ENCODE measurements at regions not wholly inside any gene's neighbourhood (a gene's known extent, or its start where the extent isn't known, plus 50 kb on each side); places are given as distances from the start of the nearest gene placed in this dataset.

DNA sequence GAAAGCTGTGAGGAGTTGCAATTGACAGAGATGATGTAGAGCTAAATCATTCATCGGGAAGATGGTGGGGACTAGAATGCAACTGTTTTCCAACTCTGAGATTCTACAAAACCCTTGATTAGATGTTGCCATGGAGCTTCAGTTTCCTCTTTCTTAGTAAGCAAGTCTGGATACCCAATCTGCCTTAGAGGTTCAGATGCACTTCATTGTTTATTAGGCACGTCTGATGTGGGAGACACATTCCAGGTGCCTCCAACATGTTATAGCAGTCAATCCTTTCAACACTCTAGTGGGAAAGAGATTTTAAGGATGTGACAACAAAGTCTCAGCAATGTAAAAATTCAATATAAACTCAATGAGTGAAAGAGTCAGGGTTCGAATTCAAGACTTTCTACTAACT is 291.3 kb upstream of the PHYHIPL start:
- DNase-seq: no peak

DNA sequence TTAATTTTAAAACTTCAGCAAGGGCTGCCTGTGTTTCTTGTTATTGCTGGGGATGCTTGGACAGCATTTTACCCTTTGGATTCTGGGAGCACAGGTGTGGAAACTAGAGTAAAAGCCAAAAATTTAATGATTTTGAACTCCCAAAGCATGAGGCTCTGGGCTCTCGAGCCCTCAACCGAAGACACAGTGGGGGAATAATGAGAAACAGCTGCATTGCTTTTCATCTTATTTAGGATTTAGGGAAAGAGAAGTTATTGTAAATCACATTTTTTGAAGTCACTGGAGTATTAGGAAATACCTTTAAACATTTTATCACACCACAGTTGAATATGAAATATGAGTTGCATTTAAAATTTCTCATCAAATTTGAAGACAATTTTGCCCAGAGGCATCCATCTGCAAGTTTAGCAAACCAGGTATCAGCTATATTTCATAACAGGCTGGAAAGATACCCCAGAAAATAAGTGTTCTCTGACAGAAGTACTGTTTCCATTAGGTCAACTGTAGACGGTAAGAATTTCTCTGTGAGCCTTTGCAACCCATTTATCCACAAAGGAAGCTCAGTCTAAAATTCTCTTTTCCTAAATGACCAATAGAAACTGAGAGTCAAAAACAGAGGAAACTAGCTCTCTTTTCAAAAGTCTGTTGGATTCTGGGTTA is 290.6 kb upstream of the PHYHIPL start:
- DNase-seq: no peak

DNA sequence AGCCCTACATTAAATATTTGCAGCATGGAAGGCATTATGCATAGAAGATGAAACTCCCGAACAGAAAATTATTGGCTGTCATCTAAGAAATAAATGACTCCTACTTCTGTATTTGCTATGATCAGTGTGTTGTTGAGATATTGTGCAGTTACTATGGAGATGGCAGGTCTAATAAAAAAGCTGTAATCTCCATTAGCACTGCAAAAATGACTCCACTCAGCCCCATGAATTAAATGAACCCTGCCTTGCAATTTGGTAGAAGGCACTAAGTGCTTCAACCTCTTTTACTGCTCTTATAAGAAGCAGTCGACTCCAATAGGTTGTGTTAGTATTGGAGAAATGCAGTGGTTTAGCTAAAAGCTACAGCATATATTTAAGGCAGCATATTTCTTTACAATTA is 290.0 kb upstream of the PHYHIPL start:
- DNase-seq: no peak

DNA sequence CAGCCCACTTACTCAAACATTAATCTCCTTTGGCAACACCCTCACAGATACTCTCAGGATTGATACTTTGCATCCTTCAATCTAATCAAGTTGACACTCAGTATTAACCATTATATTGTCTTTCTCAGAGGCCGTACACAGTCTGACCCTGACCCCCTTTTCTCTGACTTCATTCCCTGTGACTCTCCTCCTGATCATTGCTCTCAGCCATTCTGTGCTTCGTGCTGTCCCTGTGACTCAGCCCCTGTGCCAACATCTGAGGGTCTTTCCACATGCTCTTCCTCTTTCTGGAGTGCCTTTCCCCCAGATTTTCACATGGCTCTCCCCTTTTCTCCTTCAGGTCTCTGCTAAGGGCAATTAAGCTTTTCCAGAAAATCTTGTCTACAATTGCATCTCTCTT is 289.0 kb upstream of the PHYHIPL start:
- DNase-seq: no peak

DNA sequence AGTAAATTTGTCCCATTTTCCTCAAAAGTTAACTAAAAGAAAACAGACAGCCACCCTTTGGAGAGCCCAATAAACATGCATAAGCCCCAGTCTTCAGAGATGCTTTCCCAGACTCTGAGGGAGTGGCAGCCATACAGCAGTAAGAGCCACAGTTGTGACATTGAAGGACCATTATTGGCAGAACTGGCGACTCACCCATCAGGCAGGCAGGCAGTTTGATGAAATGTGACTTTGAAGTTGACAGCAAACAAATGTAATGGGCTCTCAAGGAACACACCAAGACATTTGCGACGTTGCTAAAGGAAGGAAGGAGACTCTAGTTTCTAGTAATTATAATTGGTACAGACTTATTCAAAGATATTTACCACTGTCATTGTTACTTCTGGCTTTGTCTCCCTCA is 287.5 kb upstream of the PHYHIPL start:
- DNase-seq: no peak

DNA sequence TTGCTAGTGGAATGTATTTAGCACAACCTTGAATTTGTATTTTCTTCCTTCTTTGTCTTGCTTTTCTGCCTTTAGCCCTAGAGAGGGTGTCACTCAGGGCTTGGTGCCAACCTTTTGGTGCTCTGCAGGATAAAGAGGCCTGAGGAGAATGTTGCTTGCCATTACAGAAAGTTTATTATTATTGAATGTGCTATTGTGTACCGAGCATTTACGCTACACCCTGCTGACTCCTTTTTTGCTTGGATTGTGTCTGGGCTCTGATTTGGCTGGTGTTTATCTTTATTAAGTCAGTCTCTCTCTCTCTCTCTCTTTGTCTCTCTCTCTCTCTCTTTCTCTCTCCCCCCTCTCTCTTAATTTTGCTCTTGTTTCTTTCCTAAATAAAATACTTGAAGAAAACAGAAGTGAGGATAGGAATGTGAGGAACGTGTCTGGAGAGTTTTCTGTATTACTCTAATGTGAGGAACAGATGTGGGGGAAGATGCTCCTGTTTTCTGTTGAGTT is 284.4 kb upstream of the PHYHIPL start:
- no peak for DNase-seq

DNA sequence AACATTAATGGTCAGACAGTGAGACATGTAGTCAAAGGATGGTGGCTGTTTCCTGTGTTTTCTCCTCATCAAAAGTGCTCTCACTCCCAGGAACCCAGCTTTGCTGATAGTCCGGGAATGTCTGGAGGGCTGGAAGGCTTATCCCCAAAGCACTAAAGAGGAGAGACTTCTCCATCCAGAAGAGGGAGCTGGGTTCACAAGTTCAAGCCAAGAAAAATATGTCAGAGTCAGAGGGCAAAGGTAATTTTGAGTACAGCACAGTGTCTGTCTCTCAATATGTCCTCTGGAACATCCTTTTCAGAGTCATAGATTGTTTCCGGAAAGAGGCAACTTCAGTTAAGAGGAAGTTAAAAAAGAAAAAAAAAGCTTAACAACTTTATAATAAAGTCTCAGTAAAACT is 281.5 kb upstream of the PHYHIPL start:
- no peak for DNase-seq

DNA sequence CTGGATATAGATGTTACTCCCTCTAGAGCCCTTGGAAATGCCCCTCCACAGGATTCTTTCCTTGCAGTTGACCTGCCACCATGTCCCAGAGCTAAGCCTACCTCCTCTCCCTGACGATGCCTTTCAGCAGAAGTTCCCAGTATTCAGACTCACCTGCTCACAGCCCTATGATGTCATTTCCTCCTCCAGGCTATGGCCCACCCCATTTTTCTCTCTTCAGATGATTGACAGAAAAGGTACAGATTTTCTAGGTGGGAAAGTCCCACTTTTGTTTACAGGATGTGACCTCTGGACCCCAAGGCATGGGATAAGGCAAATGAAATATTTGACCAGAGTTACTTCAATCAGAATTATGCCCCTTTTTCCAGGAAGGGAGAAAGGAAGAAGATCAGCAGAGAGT is 280.2 kb upstream of the PHYHIPL start:
- no peak for DNase-seq

DNA sequence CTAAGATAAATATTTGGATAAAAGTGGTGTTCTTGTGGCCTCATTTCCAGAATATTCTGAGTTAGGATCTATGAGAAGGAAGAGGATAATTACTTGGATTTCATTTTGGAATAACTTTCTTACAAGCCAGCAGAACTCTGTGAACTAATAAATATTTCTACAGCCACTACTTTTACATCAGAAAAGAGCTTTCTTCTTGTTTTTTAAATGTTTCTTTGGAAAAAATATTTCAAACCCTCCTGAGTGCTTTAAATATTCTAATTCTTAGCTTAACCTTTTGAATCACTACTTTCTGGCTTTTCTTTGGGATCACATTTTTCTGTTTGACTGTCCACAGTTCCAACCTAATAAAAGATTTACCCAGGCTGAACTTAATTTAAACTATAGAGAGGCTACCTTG is 279.2 kb upstream of the PHYHIPL start:
- DNase-seq: no peak

DNA sequence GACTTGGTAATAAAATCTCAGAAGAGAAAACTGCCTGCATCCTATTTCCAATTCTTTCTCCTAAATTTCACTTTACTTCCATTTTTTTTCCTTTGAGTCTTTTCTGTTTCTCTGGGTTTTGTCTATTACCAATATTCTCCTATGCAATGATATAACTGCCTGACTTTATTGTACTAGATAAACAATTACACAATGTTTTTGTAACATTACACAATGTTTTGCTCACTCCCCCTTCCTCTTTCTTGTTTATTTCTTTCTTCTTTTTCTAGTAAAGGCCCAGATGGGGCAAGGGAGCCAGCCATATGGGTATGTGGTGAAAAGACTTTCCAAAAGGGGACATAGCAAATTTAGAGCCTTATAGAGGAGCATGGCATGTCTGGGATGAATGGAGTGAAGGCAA is 278.7 kb upstream of the PHYHIPL start:
- no peak for DNase-seq

DNA sequence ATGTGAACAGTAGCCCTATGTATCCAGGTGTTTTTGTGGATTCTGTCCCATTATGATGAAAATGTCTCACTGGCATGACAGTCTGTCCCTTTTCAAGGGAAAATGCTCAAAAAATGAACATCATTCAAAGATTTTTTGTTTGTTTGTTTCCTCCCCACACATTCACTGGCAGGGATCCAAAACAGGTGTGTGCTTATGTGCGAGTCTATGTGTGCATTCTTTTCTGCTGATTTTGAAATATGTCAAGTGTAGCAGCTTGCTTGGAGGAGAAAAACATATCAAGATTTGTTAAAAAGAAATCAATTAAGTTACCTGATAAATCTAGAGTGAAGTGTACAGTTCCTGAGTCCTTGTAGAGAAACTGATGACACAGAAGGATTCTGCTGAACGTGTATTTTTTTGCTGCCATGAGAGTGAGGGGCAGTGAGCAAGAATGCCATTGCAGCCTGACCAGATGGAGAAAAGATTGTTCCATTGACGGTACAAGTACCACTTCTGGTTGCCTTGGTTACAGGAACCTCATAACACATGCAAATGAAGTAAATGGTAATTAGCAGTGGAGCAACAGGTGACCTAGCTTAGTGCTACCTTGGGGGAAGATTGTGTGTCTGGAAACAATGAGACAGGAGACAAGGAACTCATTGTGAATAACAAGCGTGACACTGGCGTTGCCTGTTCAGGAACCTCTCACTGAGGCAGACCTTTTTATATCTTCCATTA is 277.4 kb upstream of the PHYHIPL start:
- DNase-seq: no peak

DNA sequence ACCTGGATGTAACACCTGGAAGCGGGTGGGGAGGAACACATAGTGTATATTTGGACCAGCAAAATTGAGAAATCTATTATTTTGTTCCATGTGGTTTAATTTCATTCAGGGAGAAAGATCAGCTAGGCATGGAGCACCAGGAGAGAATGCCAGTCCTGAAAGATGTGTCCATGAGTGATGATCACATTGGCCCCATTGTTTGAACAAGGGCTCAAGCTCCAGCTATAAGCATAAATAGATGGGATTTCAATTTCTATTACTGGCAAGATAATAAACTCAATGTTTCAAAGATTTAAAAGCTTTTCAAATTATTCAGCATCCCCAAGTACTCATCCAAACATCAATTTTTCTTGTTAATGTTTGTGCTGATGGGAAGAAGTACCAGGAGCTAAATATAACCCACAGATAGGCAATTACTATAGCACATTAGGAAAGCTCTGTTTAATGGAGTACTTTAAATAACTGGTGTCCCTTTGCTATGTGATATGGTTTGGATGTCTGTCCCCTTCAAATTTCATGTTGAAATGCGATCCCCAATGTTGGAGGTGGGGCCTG is 275.3 kb upstream of the PHYHIPL start:
- no peak for DNase-seq

DNA sequence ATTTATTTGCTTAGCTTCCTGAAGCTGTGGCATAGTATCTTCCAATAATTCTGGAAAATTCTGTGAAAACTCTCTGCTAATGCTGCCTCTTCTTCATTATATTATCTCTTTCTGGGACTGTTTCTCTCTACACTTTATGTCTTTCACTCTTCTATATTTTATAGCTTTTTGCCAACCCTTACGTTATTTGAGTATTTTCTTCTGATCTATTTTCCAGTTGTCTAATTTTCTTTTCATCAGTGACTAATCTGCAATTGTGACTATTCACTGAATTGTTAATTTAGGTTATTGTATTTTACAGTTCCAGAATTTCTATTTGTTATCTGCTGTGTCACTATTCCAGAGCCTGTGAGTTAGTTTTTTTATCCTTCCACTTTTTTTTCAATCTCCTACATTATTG is 273.4 kb upstream of the PHYHIPL start:
- DNase-seq: no peak

DNA sequence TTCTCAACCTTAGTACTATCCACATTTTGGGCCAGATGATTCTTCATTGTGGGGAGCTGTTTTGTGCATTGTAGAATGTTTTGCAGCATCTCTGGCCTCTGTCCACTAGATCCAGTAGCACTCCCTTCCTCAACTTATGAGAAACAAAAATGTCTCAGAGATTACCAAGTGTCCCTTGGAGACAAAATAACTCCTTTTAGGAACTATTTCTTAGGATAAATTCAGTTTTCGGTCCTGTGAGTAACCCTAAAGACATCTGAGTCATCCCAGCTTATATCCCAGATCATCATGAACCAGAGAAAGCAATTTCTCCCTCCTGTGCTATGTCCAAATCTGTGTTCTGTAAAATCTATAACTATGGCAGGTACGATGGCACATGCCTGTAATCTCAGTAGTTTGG is 266.6 kb upstream of the PHYHIPL start:
- DNase-seq: no peak

DNA sequence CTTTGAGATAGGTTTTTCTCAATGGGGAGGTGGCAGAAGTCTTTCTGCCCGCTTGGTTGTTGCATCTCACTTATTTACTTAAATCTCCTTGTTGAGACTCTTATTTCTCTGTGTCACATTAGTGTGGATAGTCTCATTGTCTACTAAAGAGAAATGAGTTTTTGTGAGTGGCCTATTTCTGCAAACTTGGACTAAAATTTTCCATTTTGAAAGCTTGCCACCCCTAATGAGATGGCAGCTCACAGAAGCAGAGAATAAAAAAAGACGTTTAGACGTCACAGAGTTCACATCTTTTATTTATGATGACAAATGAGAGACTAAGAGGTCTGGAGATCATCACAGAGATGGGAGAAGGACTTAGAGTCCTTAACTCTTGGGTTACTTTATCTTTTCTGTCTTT is 262.7 kb upstream of the PHYHIPL start:
- no peak for DNase-seq

DNA sequence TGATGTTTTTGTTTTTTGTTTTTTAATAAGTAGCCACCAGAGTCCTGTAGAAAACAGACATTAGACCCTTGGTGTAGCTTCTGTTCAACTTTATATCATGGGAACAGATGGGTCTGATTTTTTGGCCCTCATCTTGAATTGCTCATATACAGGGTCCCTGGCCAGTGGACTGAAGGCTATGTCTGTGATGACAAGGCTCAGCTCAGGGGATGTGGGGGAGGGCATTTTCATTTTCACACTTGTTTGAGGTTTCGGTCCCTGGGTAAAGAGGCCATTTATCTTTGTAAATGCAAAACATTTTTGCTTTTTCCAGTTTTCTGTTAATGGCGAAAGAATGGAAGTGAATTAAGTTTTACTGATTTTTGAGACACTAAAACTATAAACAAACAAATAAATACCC is 257.6 kb upstream of the PHYHIPL start:
- no peak for DNase-seq

DNA sequence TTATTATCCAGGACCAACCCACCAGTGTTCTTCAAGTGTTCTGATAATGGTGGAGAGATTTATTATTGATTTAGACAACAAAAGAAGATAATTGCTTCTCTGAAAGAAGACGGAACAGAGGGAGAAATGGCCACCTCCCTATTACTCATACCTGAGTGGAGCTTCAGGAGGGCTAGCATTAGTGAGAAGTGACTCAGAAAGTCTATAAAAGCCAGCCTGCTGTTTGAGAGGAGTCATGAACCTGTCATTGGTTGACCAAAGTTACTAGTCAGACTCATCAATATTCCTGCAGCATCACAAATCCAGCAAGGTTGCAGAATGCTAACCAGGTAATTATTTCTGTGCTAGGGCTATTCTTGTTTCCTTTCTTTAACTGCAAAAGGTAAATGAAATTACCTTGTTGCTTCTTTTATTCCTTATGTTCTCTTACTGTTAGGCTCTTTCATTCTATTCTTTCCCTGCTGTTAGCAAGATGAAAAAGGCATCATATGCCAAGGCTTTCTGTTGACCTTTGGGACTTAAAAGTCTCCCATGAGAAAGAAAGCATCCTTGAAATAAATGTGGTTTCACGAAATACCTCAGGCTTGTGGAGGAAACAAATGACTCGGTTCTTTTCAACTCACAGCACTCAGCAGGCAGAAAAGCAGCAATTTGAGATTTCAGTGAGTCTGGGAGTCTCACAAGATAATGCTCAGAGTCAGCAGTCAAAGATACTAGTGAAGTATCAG is 256.4 kb upstream of the PHYHIPL start:
- no peak for DNase-seq

DNA sequence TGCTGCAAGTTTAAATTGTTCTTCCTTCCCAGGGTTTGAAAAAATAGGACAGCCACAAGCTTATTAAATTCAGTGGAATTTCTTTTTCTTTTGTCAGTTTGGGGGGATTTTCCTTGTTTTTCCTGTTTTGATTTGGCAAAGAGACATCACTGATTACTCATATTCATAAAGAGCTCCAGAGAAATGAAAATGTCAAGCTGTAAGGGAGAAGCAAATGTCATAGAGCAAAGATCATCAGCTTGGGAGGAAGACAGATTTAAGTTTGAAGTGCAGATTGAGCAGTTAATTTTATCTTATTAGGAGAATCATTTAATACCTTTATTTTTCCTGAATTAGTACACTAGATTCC is 255.8 kb upstream of the PHYHIPL start:
- DNase-seq: no peak

DNA sequence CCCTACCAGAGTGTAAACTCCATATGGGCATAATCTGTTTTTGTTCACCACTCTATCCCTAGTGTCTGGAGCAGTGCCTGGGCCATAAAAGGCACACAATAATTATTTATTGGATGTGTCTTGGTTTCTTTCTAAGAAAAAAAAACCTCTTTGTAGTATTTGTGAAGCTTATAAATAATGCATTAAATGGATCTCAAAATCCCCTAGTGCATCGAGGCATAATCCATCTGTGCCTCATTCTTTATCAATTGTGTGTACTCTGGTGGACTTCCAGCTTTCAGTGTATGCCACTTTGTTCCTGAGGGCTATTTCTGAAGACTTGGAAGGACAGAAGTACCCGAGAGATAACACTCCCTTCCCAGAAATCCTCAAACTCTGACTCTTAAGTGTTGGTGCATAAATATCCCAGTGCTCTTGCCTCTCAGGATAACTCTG is 255.0 kb upstream of the PHYHIPL start:
- no peak for DNase-seq

DNA sequence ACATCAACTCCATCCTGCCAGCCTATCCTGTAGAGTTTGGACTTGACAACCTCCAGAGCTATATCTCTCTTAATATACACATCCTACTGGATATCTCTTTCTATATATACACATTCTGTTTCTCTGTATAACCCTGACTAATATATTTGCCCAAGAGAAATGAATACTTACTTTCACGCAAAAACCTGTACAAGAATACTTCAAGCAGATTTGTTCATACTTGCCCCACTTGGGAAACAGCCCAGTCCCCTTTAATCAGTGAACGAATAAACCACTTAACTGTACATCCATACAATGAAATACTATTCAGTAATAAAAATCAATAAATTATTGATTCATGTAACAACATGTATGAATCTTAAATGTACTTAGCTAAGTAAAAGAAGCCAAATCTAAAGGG is 251.1 kb upstream of the PHYHIPL start:
- DNase-seq: no peak

DNA sequence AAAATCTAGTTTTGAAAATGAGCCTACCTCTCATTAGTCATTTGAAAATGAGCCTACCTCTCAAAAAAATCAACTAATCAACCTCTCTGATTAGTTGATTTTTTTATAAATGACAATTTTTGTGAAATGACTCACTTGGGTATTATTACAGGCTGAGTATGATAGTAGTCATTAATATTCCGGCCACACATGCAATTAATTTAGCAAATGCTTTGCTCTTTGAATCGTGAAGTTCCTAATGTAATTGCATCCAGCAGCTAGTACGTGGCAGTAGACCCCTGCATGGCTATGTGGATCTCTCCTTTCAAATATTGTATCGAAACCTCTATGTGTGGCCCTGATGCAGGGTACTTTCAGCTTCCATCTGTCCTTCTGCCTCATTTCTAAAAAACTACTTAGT is 245.9 kb upstream of the PHYHIPL start:
- DNase-seq: no peak

DNA sequence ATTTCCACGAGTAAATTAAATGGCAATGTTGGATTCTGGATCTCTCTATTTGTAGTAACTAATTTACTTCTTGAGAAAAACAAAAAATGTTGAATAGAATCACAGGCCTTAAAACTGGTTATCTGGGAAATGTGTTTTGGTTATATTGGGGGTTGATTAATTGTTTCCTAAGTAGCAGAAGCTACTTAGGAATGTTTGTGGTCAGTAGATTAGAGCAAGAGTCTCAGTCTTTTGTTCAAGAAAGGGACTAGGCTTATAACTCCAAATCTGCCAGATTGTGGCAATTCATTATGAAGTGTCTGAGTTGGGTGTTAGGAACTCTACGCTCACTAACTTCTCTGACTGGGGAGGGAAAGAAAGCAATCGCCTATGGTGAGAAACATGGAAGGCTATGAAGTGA is 244.3 kb upstream of the PHYHIPL start:
- DNase-seq: no peak

DNA sequence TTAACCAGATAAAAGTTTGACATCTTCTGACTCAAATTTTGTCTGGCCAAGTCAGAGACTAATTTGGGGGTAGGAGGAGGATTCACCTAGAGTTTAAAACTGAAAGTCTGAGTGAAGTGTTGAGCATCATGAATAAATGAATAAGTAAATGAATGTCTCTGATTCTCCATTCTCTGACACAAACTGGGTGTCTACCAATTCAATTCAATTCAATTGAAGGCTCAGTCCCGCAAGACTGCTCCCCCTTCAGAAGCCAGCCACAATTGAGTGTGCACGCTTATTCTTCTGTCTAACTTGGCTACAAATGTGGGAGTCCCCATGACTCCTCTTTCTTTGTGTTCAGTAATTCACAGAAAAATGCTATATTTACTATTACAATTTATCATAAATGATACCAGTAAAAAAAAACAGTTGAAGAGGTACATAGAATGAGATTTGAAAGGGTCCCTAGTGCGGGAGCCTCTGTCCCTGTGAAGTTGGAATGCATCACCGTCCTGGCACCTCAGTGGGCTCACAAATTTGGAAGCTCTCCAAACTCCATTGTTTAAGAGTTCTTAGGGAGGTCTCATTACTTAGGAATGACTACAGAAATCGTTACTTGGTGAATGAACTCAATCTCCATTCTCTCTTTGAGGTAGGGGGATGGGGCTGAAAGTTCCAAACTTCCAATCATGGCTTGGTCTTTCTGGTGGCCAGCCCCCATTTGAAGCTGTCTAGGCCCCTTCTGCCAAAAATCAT is 243.7 kb upstream of the PHYHIPL start:
- no peak for DNase-seq

Data from stimulated activated CD4-positive, alpha-beta T cell treated with anti-CD3 and anti-CD28 coated beads, Interleukin-15, amount 100 ng/mL, for 24 hours (primary cell).